Stimulated activated CD8-positive, alpha-beta memory T cell treated with anti-CD3 and anti-CD28 coated beads, Interleukin-12 subunit alpha, Interleukin-12 subunit beta, amount 100 ng/mL, for 1 hour (primary cell): ENCODE measurements at regions not wholly inside any gene's neighbourhood (a gene's known extent, or its start where the extent isn't known, plus 50 kb on each side); places are given as distances from the start of the nearest gene placed in this dataset.
"Not testable (repeated sequence)": the region's sequence is repeated elsewhere in the genome, so short reads cannot be mapped to it uniquely, and the experiment has no call there.

ENCODE experiments used
- DNase-seq: peaks from one replicate; pipeline ENCODE4 v3.0.0-alpha.2; 2020; ENCODE audit warnings: low read depth

GRCh38 chr9:73219985-73220626 is 68.4 kb downstream of the ANXA1 start:
- DNase-seq = no peak

- no peak for DNase-seq
These were observed 71.9 kb downstream of the ANXA1 start for GRCh38 chr9:73223594-73223993.

GRCh38 chr9:73229543-73229942 is 77.9 kb downstream of the ANXA1 start:
- no peak for DNase-seq

GRCh38 chr9:73230251-73230650 is 78.6 kb downstream of the ANXA1 start:
- DNase-seq = no peak

- DNase-seq = no peak
These were observed 79.5 kb downstream of the ANXA1 start for GRCh38 chr9:73231203-73231602.

- no peak for DNase-seq
These were observed 81.8 kb downstream of the ANXA1 start for GRCh38 chr9:73233359-73234007.

- DNase-seq = no peak
These were observed 82.3 kb downstream of the ANXA1 start for GRCh38 chr9:73234008-73234360.

- no peak for DNase-seq
These were observed 85.5 kb downstream of the ANXA1 start for GRCh38 chr9:73237140-73237539.

GRCh38 chr9:73239570-73240265 is 88.1 kb downstream of the ANXA1 start:
- DNase-seq = no peak

- DNase-seq = no peak
These were observed 91.4 kb downstream of the ANXA1 start for GRCh38 chr9:73243078-73243477.

- DNase-seq = no peak
These were observed 107.5 kb downstream of the ANXA1 start for GRCh38 chr9:73259086-73259696.

- DNase-seq = no peak
These were observed 108.8 kb downstream of the ANXA1 start for GRCh38 chr9:73260506-73260905.

GRCh38 chr9:73264631-73265030 is 113.0 kb downstream of the ANXA1 start:
- DNase-seq = no peak

- DNase-seq = no peak
These were observed 114.2 kb downstream of the ANXA1 start for GRCh38 chr9:73265876-73266275.

- no peak for DNase-seq
These were observed 117.9 kb downstream of the ANXA1 start for GRCh38 chr9:73269430-73270101.

- no peak for DNase-seq
These were observed 119.5 kb downstream of the ANXA1 start for GRCh38 chr9:73270967-73271721.

GRCh38 chr9:73280113-73280512 is 128.4 kb downstream of the ANXA1 start:
- DNase-seq = no peak

- DNase-seq = no peak
These were observed 132.7 kb downstream of the ANXA1 start for GRCh38 chr9:73284377-73284776.

- no peak for DNase-seq
These were observed 142.7 kb downstream of the ANXA1 start for GRCh38 chr9:73294336-73294735.

GRCh38 chr9:73325983-73326382 is 174.3 kb downstream of the ANXA1 start:
- no peak for DNase-seq

GRCh38 chr9:73327149-73327548 is 175.5 kb downstream of the ANXA1 start:
- no peak for DNase-seq

GRCh38 chr9:73337182-73337581 is 185.5 kb downstream of the ANXA1 start:
- not testable (repeated sequence) for DNase-seq
